HepG2 (cell line): ENCODE measurements at regions not wholly inside any gene's neighbourhood (a gene's known extent, or its start where the extent isn't known, plus 50 kb on each side); places are given as distances from the start of the nearest gene placed in this dataset.

ENCODE experiments used
- ATAC-seq: fragments of 200-7000 bp; cut with Tn5 transposase; 3 replicates; pipeline ENCODE4 v1.9.1; 2020; ENCODE audit warnings: mild to moderate bottlenecking, moderate library complexity
- BruUV-seq: library from RNA; stranded (reverse); fragments of 400-500 nt; replicated peaks from 2 replicates; lab custom pipeline; 2021; lab: Mats Ljungman, UMichigan
- CTCF ChIA-PET: fragments of 300-600 bp; formaldehyde crosslinking; extraction: SDS; loops from one replicate; lab custom pipeline; 2021; ENCODE audit warnings: low total read pairs, inconsistent platforms, low intra/inter-chr PET ratio; lab: Yijun Ruan, JAX
- POLR2A ChIA-PET: fragments of 350-600 bp; sonication (Branson Sonifier 250); formaldehyde crosslinking; loops from one replicate; lab custom pipeline; 2020; ENCODE audit warnings: antibody characterized with exemption, inconsistent platforms; lab: Yijun Ruan, JAX
- DNase-seq: peaks from one replicate; pipeline ENCODE4 v3.0.0-alpha.2; 2015; ENCODE audit warnings: low spot score
- FAIRE-seq: peaks from 3 replicates; lab custom pipeline; 2011; peaks lifted over from hg19 to GRCh38; lab: Jason Lieb, UNC
- H2AFZ ChIP-seq: one replicate; pipeline ENCODE4 v1.6.1; 2011; ENCODE audit warnings: low read length, inconsistent platforms
- H3K27ac ChIP-seq: fragments of 300-600 bp; 3 replicates; pipeline ENCODE4 v1.8.0; 2011; ENCODE audit warnings: mixed run types, mild to moderate bottlenecking, mixed read lengths, low read length, inconsistent platforms; ENCODE audit not compliant: insufficient read depth; ENCODE audit errors: extremely low read length
- H3K27me3 ChIP-seq, 2 experiments: fragments of 200-600 bp in 1 of 2; 2 replicates in 1 of 2; 3 replicates in 1 of 2; pipeline versions ENCODE4 v1.6.0 to v1.8.0; 2011; ENCODE audit warnings: low read length in 2 of 2, mild to moderate bottlenecking in 2 of 2, moderate library complexity in 2 of 2, inconsistent platforms in 1 of 2; ENCODE audit not compliant: insufficient read depth in 2 of 2, control insufficient read depth in 1 of 2
- H3K36me3 ChIP-seq, 2 experiments: fragments of 200-600 bp in 1 of 2; replicated peaks in 1 of 2; 2 replicates in 1 of 2; 3 replicates in 1 of 2; pipeline versions ENCODE4 v1.5.1 to v1.8.0; 2011; ENCODE audit warnings: low read length in 2 of 2, inconsistent platforms in 1 of 2; ENCODE audit not compliant: insufficient read depth in 2 of 2, control insufficient read depth in 1 of 2
- H3K4me1 ChIP-seq: 2 replicates; pipeline ENCODE4 v1.5.1; 2012; ENCODE audit warnings: low read length, inconsistent platforms; ENCODE audit not compliant: insufficient read depth
- H3K4me2 ChIP-seq: 2 replicates; pipeline ENCODE4 v1.6.0; 2011; ENCODE audit warnings: low read depth, low read length, inconsistent platforms
- H3K4me3 ChIP-seq, 3 experiments: fragments of 200-600 bp in 1 of 3; sonication (generic), shearing (Covaris generic) in 1 of 3; replicated peaks in 1 of 3; 2 replicates each; pipeline ENCODE4 v1.5.1; 2011 to 2016; ENCODE audit warnings: low read length in 3 of 3, inconsistent platforms in 2 of 3, low read depth in 2 of 3, mild to moderate bottlenecking in 2 of 3, control low read depth in 1 of 3, mixed read lengths in 1 of 3; ENCODE audit not compliant: insufficient read depth in 1 of 3
- H3K79me2 ChIP-seq: one replicate; pipeline ENCODE4 v1.6.1; 2011; ENCODE audit warnings: low read length, inconsistent platforms; ENCODE audit not compliant: insufficient read depth
- H3K9ac ChIP-seq: 2 replicates; pipeline ENCODE4 v1.6.0; 2011; ENCODE audit warnings: mild to moderate bottlenecking, low read depth, low read length, inconsistent platforms; ENCODE audit not compliant: insufficient read depth
- H3K9me3 ChIP-seq: 2 replicates; pipeline ENCODE4 v1.5.1; 2012; ENCODE audit warnings: mild to moderate bottlenecking, low read length
- H4K20me1 ChIP-seq: 2 replicates; pipeline ENCODE4 v1.6.0; 2011; ENCODE audit warnings: inconsistent platforms, mild to moderate bottlenecking, low read length, moderate library complexity; ENCODE audit not compliant: insufficient read depth
- AHDC1 ChIP-seq: sonication (generic); formaldehyde crosslinking; IDR thresholded peaks from 2 replicates; pipeline ENCODE4 v1.5.1; 2020; ENCODE audit warnings: mild to moderate bottlenecking, missing genetic modification reagents, borderline replicate concordance
- HDAC2 ChIP-seq: sonication (generic); formaldehyde crosslinking; IDR thresholded peaks from 2 replicates; pipeline ENCODE4 v1.4.0; 2020; ENCODE audit warnings: missing genetic modification reagents
- HIVEP1 ChIP-seq: sonication (generic); formaldehyde crosslinking; IDR thresholded peaks from 2 replicates; pipeline ENCODE4 v1.4.0; 2020; ENCODE audit warnings: mild to moderate bottlenecking, missing genetic modification reagents
- MXD4 ChIP-seq: IDR thresholded peaks from 2 replicates; pipeline ENCODE4 v1.6.1; 2016; ENCODE audit warnings: mild to moderate bottlenecking, missing biosample characterization, missing genetic modification reagents
- ONECUT2 ChIP-seq: sonication (generic); formaldehyde crosslinking; IDR thresholded peaks from 2 replicates; pipeline ENCODE4 v1.4.0; 2020; ENCODE audit warnings: missing genetic modification reagents
- POLR2AphosphoS5 ChIP-seq: IDR thresholded peaks from 2 replicates; pipeline ENCODE4 v1.6.1; 2012; ENCODE audit warnings: low read depth, low read length
- PTBP1 ChIP-seq: fragments of 200-400 bp; formaldehyde crosslinking; IDR thresholded peaks from 2 replicates; pipeline ENCODE4 v1.6.1; 2018; ENCODE audit warnings: low read length, low read depth; ENCODE audit not compliant: poor library complexity, severe bottlenecking
- RORA ChIP-seq: sonication (generic); formaldehyde crosslinking; IDR thresholded peaks from 2 replicates; pipeline ENCODE4 v1.5.0; 2020; ENCODE audit warnings: mild to moderate bottlenecking, missing genetic modification reagents, moderate library complexity
- SMAD1 ChIP-seq: sonication (generic); formaldehyde crosslinking; IDR thresholded peaks from 2 replicates; pipeline ENCODE4 v1.4.0; 2020; ENCODE audit warnings: missing genetic modification reagents, low read depth, mild to moderate bottlenecking, borderline replicate concordance
- SRF ChIP-seq: IDR thresholded peaks from 2 replicates; pipeline ENCODE4 v1.6.1; 2011; ENCODE audit warnings: mild to moderate bottlenecking, low read depth, low read length, moderate library complexity
- TBX2 ChIP-seq: sonication (generic); formaldehyde crosslinking; IDR thresholded peaks from 2 replicates; pipeline ENCODE4 v1.5.0; 2020; ENCODE audit warnings: missing genetic modification reagents, mild to moderate bottlenecking, borderline replicate concordance
- ZMYM3 ChIP-seq: sonication (generic); formaldehyde crosslinking; IDR thresholded peaks from 2 replicates; pipeline ENCODE4 v1.5.1; 2020; ENCODE audit warnings: mild to moderate bottlenecking, missing genetic modification reagents
- ZNF121 ChIP-seq: sonication (generic); formaldehyde crosslinking; IDR thresholded peaks from 2 replicates; pipeline ENCODE4 v1.5.0; 2020; ENCODE audit warnings: mild to moderate bottlenecking, missing genetic modification reagents
- ZNF207 ChIP-seq: fragments of 450-650 bp; IDR thresholded peaks from 2 replicates; pipeline ENCODE4 v1.6.1; 2016; ENCODE audit warnings: antibody characterized with exemption, borderline replicate concordance
- ZNF256 ChIP-seq: sonication (generic); formaldehyde crosslinking; conservative IDR thresholded peaks from 2 replicates; pipeline ENCODE4 v1.4.0; 2020; ENCODE audit warnings: missing genetic modification reagents
- ZNF597 ChIP-seq: sonication (generic); formaldehyde crosslinking; IDR thresholded peaks from 2 replicates; pipeline ENCODE4 v1.5.0; 2020; ENCODE audit warnings: missing genetic modification reagents
- WGBS: methylation state at CpG from one replicate; pipeline ENCODE4 v1.1.6; 2017; ENCODE audit warnings: low lambda C conversion rate; 5-methylcytosine and 5-hydroxymethylcytosine counted together
- in situ Hi-C: cut with HindIII; loops from 2 replicates; pipeline ENCODE4 v1.10.0; 2017; ENCODE audit warnings: low pct_unique_long_range_greater_than_20kb; ENCODE audit not compliant: extremely low pct_ligation_motif_present
- intact Hi-C: fragments of 100-400 bp; cut with micrococcal nuclease; formaldehyde crosslinking; loops from one replicate; pipeline ENCODE4 v1.10.0; 2022; ENCODE audit not compliant: unreplicated experiment
- TF ChIP-seq, protein P1 (sequence below): sonication (generic); formaldehyde crosslinking; IDR thresholded peaks from 2 replicates; pipeline ENCODE4 v1.4.0; 2020; ENCODE audit warnings: missing genetic modification reagents

- in situ Hi-C loops, result no loop called here
- DNase-seq (no peak), ATAC-seq (no peak), FAIRE-seq (no peak)
- ChIA-PET CTCF (no interaction called here), POLR2A (no interaction called here)
- no peaks in the 10 kb centered on the region for H3K9me3 ChIP-seq
- H3K36me3 ChIP-seq, result no peaks in the 10 kb centered on the region
- no peak overlapping the region for H3K27ac ChIP-seq
- intact Hi-C loops, result no loop called here
- H3K4me3 ChIP-seq, result no peak overlapping the region
- H3K79me2 ChIP-seq, result no peaks in the 10 kb centered on the region
- H4K20me1 ChIP-seq, result no peaks in the 10 kb centered on the region
- no peak overlapping the region for H3K9ac ChIP-seq
- no peak overlapping the region for H3K4me2 ChIP-seq
- 0% methylated on average over 2 of the region's 2 CpGs for whole genome bisulfite sequencing
- no peaks in the 10 kb centered on the region for H3K27me3 ChIP-seq
- no TSS peak for BruUV-seq
- H3K4me1 ChIP-seq, result no peaks in the 10 kb centered on the region
- no peak overlapping the region for H2AFZ ChIP-seq
- TF ChIP-seq SRF, result no peak
- no peak for TF ChIP-seq POLR2AphosphoS5
- TF ChIP-seq ZNF121 (CRISPR knock-in tag), result no peak
- TF ChIP-seq ZMYM3 (CRISPR knock-in tag), result no peak
- TF ChIP-seq SMAD1, result no peak
- no peak for TF ChIP-seq HDAC2 (CRISPR knock-in tag)
- no peak for TF ChIP-seq ZNF256 (CRISPR knock-in tag)
- no peak for TF ChIP-seq PTBP1
- TF ChIP-seq MXD4 (CRISPR knock-in tag), result no peak
- TF ChIP-seq HIVEP1 (CRISPR knock-in tag), result no peak
- no peak for TF ChIP-seq RORA (CRISPR knock-in tag)
- no peak for TF ChIP-seq TBX2
- TF ChIP-seq ONECUT2 (CRISPR knock-in tag), result no peak
- TF ChIP-seq, protein P1, sequence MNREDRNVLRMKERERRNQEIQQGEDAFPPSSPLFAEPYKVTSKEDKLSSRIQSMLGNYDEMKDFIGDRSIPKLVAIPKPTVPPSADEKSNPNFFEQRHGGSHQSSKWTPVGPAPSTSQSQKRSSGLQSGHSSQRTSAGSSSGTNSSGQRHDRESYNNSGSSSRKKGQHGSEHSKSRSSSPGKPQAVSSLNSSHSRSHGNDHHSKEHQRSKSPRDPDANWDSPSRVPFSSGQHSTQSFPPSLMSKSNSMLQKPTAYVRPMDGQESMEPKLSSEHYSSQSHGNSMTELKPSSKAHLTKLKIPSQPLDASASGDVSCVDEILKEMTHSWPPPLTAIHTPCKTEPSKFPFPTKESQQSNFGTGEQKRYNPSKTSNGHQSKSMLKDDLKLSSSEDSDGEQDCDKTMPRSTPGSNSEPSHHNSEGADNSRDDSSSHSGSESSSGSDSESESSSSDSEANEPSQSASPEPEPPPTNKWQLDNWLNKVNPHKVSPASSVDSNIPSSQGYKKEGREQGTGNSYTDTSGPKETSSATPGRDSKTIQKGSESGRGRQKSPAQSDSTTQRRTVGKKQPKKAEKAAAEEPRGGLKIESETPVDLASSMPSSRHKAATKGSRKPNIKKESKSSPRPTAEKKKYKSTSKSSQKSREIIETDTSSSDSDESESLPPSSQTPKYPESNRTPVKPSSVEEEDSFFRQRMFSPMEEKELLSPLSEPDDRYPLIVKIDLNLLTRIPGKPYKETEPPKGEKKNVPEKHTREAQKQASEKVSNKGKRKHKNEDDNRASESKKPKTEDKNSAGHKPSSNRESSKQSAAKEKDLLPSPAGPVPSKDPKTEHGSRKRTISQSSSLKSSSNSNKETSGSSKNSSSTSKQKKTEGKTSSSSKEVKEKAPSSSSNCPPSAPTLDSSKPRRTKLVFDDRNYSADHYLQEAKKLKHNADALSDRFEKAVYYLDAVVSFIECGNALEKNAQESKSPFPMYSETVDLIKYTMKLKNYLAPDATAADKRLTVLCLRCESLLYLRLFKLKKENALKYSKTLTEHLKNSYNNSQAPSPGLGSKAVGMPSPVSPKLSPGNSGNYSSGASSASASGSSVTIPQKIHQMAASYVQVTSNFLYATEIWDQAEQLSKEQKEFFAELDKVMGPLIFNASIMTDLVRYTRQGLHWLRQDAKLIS, result no peak
- no peak for TF ChIP-seq ZNF207
- TF ChIP-seq ZNF597 (CRISPR knock-in tag), result no peak
- TF ChIP-seq AHDC1 (CRISPR knock-in tag), result no peak
These were observed 389.5 kb upstream of the MAP3K7 start for GRCh38 chr6:90976341-90976740.
